ENCODE measurements at regions not wholly inside any gene's neighbourhood (a gene's known extent, or its start where the extent isn't known, plus 50 kb on each side); places are given as distances from the start of the nearest gene placed in this dataset.

- H3K27ac Mint-ChIP-seq (ENCODE audit: unreplicated experiment), result no peak overlapping the region
- no peaks in the 10 kb centered on the region for H3K36me3 Mint-ChIP-seq (ENCODE audit: unreplicated experiment)
- no peaks in the 10 kb centered on the region for H3K27me3 Mint-ChIP-seq (ENCODE audit: unreplicated experiment)
- DNase-seq, result no peak
- TF ChIP-seq CTCF (IDR thresholded peaks at IDR 0.05; ENCODE audit: partially characterized antibody, unreplicated experiment), result no peak
- peaks cover 2% of the 10 kb centered on the region for H3K9me3 Mint-ChIP-seq (ENCODE audit: unreplicated experiment)
- no peak overlapping the region for H3K4me3 Mint-ChIP-seq (ENCODE audit: unreplicated experiment)
- no peaks in the 10 kb centered on the region for H3K4me1 Mint-ChIP-seq (ENCODE audit: low read depth, unreplicated experiment)
Measured at GRCh38 chr17:14859542-14859941, 405.6 kb downstream of the PMP22 start.

GRCh38 chr17:14856176-14856575 is 408.9 kb downstream of the PMP22 start:
- no peak for TF ChIP-seq CTCF (IDR thresholded peaks at IDR 0.05; ENCODE audit: partially characterized antibody, unreplicated experiment)
- Mint-ChIP-seq H3K4me3 (ENCODE audit: unreplicated experiment) (no peak overlapping the region), H3K9me3 (ENCODE audit: unreplicated experiment) (peaks cover 4% of the 10 kb centered on the region)

DNA sequence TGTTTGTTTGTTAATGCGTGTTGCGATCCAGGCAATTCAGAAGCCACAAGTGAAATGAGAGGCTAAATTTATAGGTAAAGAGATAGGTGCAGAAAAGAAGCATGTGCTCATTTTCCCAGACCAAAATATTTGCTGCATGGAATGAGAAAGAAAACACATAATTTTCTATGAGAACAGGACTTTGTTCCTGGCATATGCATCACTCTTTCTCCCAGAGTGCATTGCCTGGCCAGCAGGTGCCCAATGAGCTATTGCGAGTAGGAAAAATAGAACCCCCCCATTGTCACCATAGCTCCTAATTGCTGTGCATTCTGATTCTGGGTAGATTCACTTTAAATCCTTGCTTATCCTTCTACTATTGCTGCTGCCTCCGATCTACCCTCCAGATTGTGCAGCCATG is 410.4 kb downstream of the PMP22 start:
- Mint-ChIP-seq H3K4me3 (ENCODE audit: unreplicated experiment) (no peak overlapping the region), H3K36me3 (ENCODE audit: unreplicated experiment) (no peaks in the 10 kb centered on the region), H3K4me1 (ENCODE audit: low read depth, unreplicated experiment) (no peaks in the 10 kb centered on the region), H3K27ac (ENCODE audit: unreplicated experiment) (no peak overlapping the region), H3K27me3 (ENCODE audit: unreplicated experiment) (no peaks in the 10 kb centered on the region), H3K9me3 (ENCODE audit: unreplicated experiment) (peaks cover 4% of the 10 kb centered on the region)
- no peak for DNase-seq
- no peak for TF ChIP-seq CTCF (IDR thresholded peaks at IDR 0.05; ENCODE audit: partially characterized antibody, unreplicated experiment)

More at GRCh38 chr17:14856176-14856575, 408.9 kb downstream of the PMP22 start:
- H3K27ac Mint-ChIP-seq (ENCODE audit: unreplicated experiment), result no peak overlapping the region
- H3K27me3 Mint-ChIP-seq (ENCODE audit: unreplicated experiment), result no peaks in the 10 kb centered on the region
- H3K4me1 Mint-ChIP-seq (ENCODE audit: low read depth, unreplicated experiment), result no peaks in the 10 kb centered on the region
- no peak for DNase-seq
- H3K36me3 Mint-ChIP-seq (ENCODE audit: unreplicated experiment), result no peaks in the 10 kb centered on the region

GRCh38 chr17:14845591-14846281 is 419.4 kb downstream of the PMP22 start:
- H3K4me3 Mint-ChIP-seq (ENCODE audit: unreplicated experiment), result no peak overlapping the region
- no peak for DNase-seq

More at GRCh38 chr17:14845591-14846281, 419.4 kb downstream of the PMP22 start:
- Mint-ChIP-seq H3K27me3 (ENCODE audit: unreplicated experiment) (no peaks in the 10 kb centered on the region), H3K27ac (ENCODE audit: unreplicated experiment) (no peak overlapping the region), H3K4me1 (ENCODE audit: low read depth, unreplicated experiment) (peaks cover 9% of the 10 kb centered on the region), H3K36me3 (ENCODE audit: unreplicated experiment) (no peaks in the 10 kb centered on the region), H3K9me3 (ENCODE audit: unreplicated experiment) (no peaks in the 10 kb centered on the region)
- TF ChIP-seq CTCF (IDR thresholded peaks at IDR 0.05; ENCODE audit: partially characterized antibody, unreplicated experiment), result no peak

Data from glutamatergic neuron (in vitro differentiated cells).